B cell (primary cell): ENCODE measurements at regions not wholly inside any gene's neighbourhood (a gene's known extent, or its start where the extent isn't known, plus 50 kb on each side); places are given as distances from the start of the nearest gene placed in this dataset.

Experiments used
- CTCF ChIP-seq: fragments of 200-600 bp; IDR thresholded peaks from one replicate; pipeline ENCODE4 v1.8.0; 2022; ENCODE audit warnings: antibody characterized with exemption, mild to moderate bottlenecking
- EZH2 ChIP-seq: IDR thresholded peaks from 2 replicates; pipeline ENCODE4 v1.6.1; 2012; ENCODE audit warnings: borderline replicate concordance, low read depth, mild to moderate bottlenecking, moderate library complexity, low read length; ENCODE audit not compliant: insufficient read depth, poor library complexity, severe bottlenecking

- TF ChIP-seq CTCF (no peak), EZH2 (no peak)
Observed at GRCh38 chr5:126094991-126095390, 328.2 kb upstream of the GRAMD2B start.
